Tibial artery (tissue), 4 donors: ENCODE measurements at regions not wholly inside any gene's neighbourhood (a gene's known extent, or its start where the extent isn't known, plus 50 kb on each side); places are given as distances from the start of the nearest gene placed in this dataset.

Experiments used
- DNase-seq, 2 donors: peaks; one replicate each; pipeline ENCODE4 v3.0.0-alpha.2; 2019
- H3K27ac ChIP-seq, 2 donors: fragments of 200-600 bp; sonication (generic) in 1 of 2; 1 replicate in 1 of 2; 2 replicates in 1 of 2; pipeline ENCODE4 v1.5.1; 2018 to 2019; ENCODE audit warnings: mild to moderate bottlenecking in 1 of 2
- H3K27me3 ChIP-seq, 2 donors: fragments of 200-600 bp; sonication (generic) in 1 of 2; one replicate each; pipeline versions ENCODE4 v1.5.1 to v1.6.0; 2016 to 2019
- H3K36me3 ChIP-seq, 3 donors: fragments of 200-600 bp; sonication (generic) in 2 of 3; one replicate each; pipeline ENCODE4 v1.5.1; 2016 to 2019; ENCODE audit warnings: mild to moderate bottlenecking in 2 of 3
- H3K4me1 ChIP-seq, 4 donors: fragments of 200-600 bp; sonication (generic) in 2 of 4; 1 replicate in 3 of 4; 2 replicates in 1 of 4; pipeline ENCODE4 v1.5.1; 2016 to 2019
- H3K4me3 ChIP-seq, 2 donors: fragments of 200-600 bp; sonication (generic) in 1 of 2; 1 replicate in 1 of 2; 2 replicates in 1 of 2; pipeline ENCODE4 v1.5.1; 2018 to 2019; ENCODE audit warnings: mild to moderate bottlenecking in 2 of 2
- H3K9me3 ChIP-seq, 3 donors: fragments of 200-600 bp; sonication (generic) in 1 of 3; one replicate each; pipeline ENCODE4 v1.5.1; 2016 to 2019
- CTCF ChIP-seq, 2 experiments: fragments of 200-600 bp in 1 of 2; fragments of 450-650 bp in 1 of 2; IDR thresholded peaks; one replicate each; pipeline ENCODE4 v1.5.1; 2017 to 2019; ENCODE audit warnings: antibody characterized with exemption in 2 of 2, mild to moderate bottlenecking in 1 of 2, moderate library complexity in 1 of 2
- intact Hi-C: fragments of 100-400 bp; cut with DNase I; formaldehyde crosslinking; loops from one replicate; pipeline ENCODE4 v1.15.0; 2023; ENCODE audit warnings: low total_unique reads

DNA sequence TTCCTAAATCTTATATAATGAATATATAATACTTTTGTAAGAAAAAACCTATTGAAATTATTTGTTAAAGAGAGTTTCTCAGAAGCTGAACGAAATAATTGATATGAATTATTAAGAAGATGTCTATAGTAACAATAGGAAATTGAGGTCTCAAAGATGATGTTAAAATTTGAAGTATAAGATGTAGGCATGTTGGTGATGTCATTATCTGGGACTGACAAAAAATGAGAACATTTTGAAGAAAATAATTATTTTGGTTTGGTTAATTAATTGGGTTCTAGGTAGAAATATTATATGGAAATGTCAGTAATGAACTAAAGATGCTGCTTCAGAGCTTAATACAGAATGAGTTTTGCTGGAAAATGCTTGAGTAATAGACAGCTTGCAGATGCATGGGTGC lies 501.4 kb upstream of the ST8SIA4 start:
- intact Hi-C loops: no loop called here
- Histone ChIP-seq H3K9me3 (no peaks in the 10 kb centered on the region), H3K27ac (no peak overlapping the region), H3K4me1 (no peaks in the 10 kb centered on the region), H3K4me3 (no peak overlapping the region), H3K36me3 (no peaks in the 10 kb centered on the region), H3K27me3 (no peaks in the 10 kb centered on the region)
- DNase-seq: no peak
- no peak for TF ChIP-seq CTCF (IDR thresholded peaks at IDR 0.05)

GRCh38 chr5:101393795-101394450 lies 490.8 kb upstream of the ST8SIA4 start:
- DNase-seq: no peak
- H3K27me3 ChIP-seq: no peaks in the 10 kb centered on the region
- H3K4me3 ChIP-seq: no peak overlapping the region
- no peak for TF ChIP-seq CTCF (IDR thresholded peaks at IDR 0.05)
- no peak overlapping the region for H3K27ac ChIP-seq
- H3K4me1 ChIP-seq: no peaks in the 10 kb centered on the region
- H3K9me3 ChIP-seq: no peaks in the 10 kb centered on the region
- H3K36me3 ChIP-seq: no peaks in the 10 kb centered on the region
- intact Hi-C loops: no loop called here

DNA sequence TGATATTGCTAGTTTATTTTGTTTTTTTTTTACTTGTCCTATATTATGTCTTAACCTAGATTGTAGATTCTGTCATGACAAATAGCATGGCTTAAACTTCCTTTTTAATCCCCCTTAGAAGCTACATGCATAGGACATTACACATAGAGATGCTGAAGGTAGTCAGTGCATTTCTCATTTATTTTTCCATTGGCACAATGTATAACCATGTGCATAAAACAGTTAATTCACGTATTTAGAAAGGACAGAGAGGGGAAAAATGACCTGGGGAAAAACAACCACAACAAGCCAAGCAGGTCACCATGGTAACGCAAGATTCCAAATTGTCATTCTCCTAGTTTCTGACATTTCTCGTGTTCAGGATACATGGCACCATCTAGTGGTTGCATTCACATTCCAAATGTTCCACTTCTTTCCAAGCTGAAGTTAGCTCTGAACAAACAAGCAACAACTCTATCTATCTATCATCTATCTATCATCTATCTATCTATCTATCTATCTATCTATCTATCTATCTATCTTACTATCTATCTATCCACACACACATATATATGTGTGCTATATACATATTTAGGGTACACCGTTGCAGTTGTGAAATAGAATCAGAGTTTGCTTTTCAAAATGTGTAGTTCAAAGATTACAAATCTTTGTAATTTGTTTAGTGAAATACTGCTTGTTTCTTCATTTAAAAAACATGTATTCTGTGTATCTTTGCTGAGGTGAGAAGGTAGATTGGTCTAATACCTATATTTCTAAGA lies 487.2 kb upstream of the ST8SIA4 start:
- Histone ChIP-seq H3K9me3 (no peaks in the 10 kb centered on the region), H3K4me3 (no peak overlapping the region), H3K36me3 (no peaks in the 10 kb centered on the region), H3K27me3 (no peaks in the 10 kb centered on the region), H3K27ac (no peak overlapping the region), H3K4me1 (no peaks in the 10 kb centered on the region)
- intact Hi-C loops: no loop called here
- TF ChIP-seq CTCF (IDR thresholded peaks at IDR 0.05): peak; percentile 39 to 41
- no peak for DNase-seq

- intact Hi-C loops: no loop called here
These were observed 482.2 kb upstream of the ST8SIA4 start for GRCh38 chr5:101385276-101385675.

GRCh38 chr5:101370181-101370580 lies 467.1 kb upstream of the ST8SIA4 start:
- Histone ChIP-seq H3K36me3 (no peaks in the 10 kb centered on the region), H3K9me3 (no peaks in the 10 kb centered on the region), H3K27me3 (no peaks in the 10 kb centered on the region), H3K4me3 (peak overlapping the region in 1 of 2 donors; percentile 4), H3K27ac (no peak overlapping the region), H3K4me1 (no peaks in the 10 kb centered on the region)
- DNase-seq: no peak
- intact Hi-C loops: no loop called here
- TF ChIP-seq CTCF (IDR thresholded peaks at IDR 0.05): no peak

More at GRCh38 chr5:101385276-101385675, 482.2 kb upstream of the ST8SIA4 start:
- no peak for DNase-seq
- TF ChIP-seq CTCF (IDR thresholded peaks at IDR 0.05): no peak
- no peak overlapping the region for H3K4me3 ChIP-seq
- no peaks in the 10 kb centered on the region for H3K9me3 ChIP-seq
- no peaks in the 10 kb centered on the region for H3K27me3 ChIP-seq
- H3K27ac ChIP-seq: no peak overlapping the region
- no peaks in the 10 kb centered on the region for H3K4me1 ChIP-seq
- no peaks in the 10 kb centered on the region for H3K36me3 ChIP-seq
